Fibroblast of skin of scalp (primary cell): ENCODE measurements at regions not wholly inside any gene's neighbourhood (a gene's known extent, or its start where the extent isn't known, plus 50 kb on each side); places are given as distances from the start of the nearest gene placed in this dataset.

Experiments used
- DNase-seq: peaks from one replicate; pipeline ENCODE4 v3.0.0-alpha.2; 2013

DNA sequence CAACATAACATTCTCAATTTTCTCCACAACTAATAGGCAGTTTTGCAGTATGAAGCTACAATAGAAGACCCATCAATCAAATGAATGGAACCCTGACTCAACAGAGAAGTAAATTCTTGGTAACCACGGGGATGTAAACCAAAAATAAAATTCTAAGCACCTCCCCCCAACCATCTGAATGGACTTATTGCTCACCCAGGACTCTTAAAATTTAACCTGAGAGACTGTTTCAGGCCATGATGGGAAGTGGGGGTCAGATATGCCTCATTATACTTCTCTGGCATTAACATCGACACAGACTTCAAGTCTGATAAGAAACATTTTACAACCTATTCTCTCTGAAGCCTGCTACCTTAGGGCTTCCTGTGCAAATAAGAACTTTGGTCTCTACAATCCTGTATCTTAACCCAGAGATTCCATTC, 620.9 kb downstream of the TLL1 start:
- peak; percentile 30 for DNase-seq

DNA sequence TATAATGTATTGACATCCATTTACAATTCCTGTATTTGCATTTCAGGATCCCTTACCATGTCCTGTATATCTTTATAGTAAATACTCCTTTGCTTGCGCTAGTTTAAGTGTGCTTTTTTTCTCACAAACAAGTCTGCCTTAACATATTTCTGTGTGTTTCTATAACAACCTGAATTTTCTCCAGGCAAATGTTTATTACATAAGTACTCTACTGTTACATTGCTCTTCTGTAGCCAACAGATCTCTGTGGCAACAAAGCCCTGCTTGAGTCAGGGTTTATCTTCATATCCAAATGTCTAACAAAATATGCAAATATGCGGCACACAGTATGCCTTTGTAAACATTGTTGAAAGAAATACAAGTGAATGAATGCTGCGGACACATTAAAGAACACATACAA, 625.5 kb downstream of the TLL1 start:
- no peak for DNase-seq

GRCh38 chr4:166499820-166500219, 626.8 kb downstream of the TLL1 start:
- no peak for DNase-seq

- DNase-seq: peak; percentile 44
Observed at GRCh38 chr4:166501941-166502382, 628.9 kb downstream of the TLL1 start.

GRCh38 chr4:166502660-166503059, 629.6 kb downstream of the TLL1 start:
- DNase-seq: no peak

GRCh38 chr4:166506051-166506450, 633.0 kb downstream of the TLL1 start:
- no peak for DNase-seq

- no peak for DNase-seq
Observed at GRCh38 chr4:166512267-166512666, 639.2 kb downstream of the TLL1 start.

- DNase-seq: no peak
Observed at GRCh38 chr4:166518315-166518714, 645.3 kb downstream of the TLL1 start.

- DNase-seq: no peak
Observed at GRCh38 chr4:166518776-166519175, 645.7 kb downstream of the TLL1 start.

DNA sequence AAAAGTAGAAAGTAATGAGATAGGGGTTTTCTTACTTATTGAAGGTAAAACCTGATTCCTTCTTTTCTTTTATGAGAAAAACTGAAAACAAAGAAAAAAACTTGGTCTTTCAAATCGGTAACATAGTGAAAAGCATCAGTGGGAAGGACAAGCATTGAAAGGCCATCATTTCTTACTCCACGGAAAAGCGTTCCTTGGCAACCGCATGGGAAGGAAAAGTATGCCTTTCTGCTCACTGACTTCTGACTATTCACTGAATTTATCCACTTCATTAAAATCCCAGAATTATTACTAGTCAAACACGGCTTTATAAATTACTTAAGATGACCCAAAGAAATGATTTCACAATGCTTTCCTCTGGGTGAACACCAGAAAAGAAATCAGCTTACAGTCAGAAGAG, 646.7 kb downstream of the TLL1 start:
- no peak for DNase-seq

DNA sequence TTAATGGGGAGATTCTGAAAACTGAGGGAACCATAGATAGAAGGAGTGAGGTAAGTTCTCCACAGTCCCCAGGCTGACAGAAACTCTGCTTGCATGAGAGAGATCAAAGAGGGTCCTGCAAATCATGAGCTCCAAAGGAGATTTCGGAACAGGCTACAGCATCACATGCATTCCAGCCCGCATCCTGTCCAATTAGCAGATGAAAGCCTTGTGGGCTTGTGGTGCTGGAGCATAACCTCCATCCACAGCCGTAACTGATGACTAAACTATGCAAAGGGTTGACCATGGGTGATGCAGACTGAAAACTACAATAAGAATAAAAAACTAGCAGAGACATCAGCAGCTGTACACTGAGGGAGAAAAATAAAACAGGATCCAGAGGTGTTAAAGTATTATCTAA, 654.5 kb downstream of the TLL1 start:
- peak; percentile 40 for DNase-seq

GRCh38 chr4:166531703-166532102, 658.7 kb downstream of the TLL1 start:
- DNase-seq: no peak

GRCh38 chr4:166535865-166536264, 662.8 kb downstream of the TLL1 start:
- DNase-seq: no peak

- no peak for DNase-seq
Observed at GRCh38 chr4:166538491-166539005, 665.5 kb downstream of the TLL1 start.

- DNase-seq: no peak
Observed at GRCh38 chr4:166546009-166546408, 673.0 kb downstream of the TLL1 start.

- no peak for DNase-seq
Observed at GRCh38 chr4:166577639-166578038, 656.7 kb downstream of the SPOCK3 start.

DNA sequence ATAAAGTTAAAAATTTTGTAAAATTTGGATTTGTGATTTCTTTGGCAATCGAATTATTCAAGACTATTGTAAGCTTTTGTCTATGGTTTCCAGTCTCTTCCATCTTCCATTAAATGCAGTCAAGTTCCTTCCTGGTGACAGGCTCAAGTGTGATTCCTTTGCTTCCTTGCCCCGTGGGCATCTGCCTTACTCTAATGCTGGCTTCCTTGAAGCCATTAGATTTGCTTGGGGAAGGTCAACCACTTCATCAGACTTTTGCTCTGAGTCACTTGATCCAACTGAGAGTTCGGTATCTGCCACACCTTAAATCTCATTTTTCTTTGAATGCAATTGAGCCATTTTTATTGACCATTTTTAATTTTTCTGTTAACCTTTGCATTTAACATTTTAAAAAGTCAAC, 648.8 kb downstream of the SPOCK3 start:
- no peak for DNase-seq

DNA sequence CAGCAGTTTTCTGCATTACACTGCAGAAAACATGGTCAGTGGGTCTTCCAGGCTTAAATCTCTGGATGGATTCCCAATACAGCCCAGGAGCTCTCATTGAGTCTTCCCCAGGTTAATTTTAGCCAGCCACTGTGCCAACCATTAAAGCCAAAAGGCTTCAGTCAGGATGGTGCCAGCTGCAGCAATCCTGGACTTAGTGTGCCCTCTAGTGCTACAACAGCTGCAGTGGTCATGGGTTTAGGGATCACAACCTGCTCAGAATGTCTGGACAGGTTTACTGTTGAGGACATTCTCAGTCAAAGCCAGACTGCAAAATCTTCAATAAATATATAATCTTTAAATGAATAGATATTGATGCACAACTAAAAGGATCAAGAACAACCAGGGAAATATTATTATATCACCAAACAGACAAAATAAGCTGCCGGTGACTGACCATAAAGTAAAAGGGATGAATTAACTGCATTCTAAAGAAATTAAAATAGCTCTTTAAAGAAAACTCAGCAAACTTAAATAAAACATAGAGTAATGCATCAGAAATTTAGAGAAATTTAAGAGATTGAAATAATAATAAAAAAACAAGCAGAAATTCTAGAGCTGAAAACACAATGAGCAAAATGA, 639.9 kb downstream of the SPOCK3 start:
- peak; percentile 61 for DNase-seq

GRCh38 chr4:166600264-166600663, 634.0 kb downstream of the SPOCK3 start:
- no peak for DNase-seq

GRCh38 chr4:166602068-166602467, 632.2 kb downstream of the SPOCK3 start:
- no peak for DNase-seq

DNA sequence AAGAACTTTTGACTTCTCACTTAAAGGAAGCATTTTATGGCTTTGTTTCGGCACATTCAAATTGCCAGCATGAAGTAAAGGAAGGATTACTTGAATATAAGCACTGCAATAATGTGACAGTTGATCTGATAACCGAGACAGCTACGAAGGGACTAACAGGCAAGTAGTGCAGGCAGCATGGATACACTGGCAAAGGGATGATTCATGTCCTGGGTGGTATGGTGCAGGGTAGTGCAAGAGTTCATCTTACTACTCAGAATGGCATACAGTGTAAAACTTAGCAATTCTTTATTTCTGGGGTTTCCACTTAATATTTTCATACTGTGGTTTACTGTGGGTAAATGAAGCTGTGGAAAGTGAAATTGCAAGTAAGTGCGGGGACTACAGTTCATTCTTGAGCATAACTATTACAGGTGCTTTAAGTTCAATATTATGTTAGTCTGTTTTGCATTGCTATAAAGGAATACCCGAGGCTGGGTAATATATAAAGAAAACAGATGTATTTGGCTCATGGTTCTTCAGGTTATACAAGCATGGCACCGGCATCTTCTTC, 611.8 kb downstream of the SPOCK3 start:
- DNase-seq: no peak

GRCh38 chr4:166625018-166625637, 609.2 kb downstream of the SPOCK3 start:
- DNase-seq: no peak

DNA sequence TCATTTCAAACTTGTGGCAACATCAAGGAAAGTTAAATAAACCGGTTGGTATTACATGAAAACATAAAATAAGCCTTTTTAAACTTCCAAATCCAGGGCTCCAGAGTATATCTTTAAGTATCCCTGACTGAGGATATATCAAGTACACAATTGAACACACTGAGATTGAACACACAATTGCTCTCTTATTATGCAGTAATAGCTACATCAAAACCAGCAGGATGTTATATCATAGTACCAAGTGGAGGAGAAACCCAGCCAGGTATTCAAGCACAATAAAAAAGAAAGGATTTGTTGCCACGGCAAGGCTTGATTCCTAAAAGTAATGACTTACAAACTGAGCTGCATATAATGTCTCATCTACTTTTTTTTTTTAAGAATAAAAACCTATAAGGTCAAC, 605.8 kb downstream of the SPOCK3 start:
- no peak for DNase-seq

DNA sequence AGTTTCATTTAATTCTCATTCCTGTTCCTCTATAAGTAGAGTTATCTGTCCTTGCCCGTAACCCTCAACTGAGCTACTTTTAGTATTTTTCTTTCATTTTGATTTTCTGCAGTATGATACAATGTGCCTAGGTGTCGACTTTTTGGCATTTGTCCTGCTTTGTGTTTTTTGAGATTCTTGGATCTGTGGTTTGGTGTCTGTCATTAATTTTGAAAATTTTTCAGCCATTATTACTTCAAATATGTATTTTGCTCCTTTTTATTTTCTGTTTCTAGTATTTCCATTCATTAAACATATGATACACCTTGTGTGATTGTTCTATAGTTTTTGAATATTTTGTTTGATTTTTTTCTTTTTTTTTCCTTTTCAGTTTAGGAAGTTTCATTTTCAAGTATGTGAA, 598.9 kb downstream of the SPOCK3 start:
- DNase-seq: no peak
